Spleen (tissue), 11 donors: ENCODE measurements at regions not wholly inside any gene's neighbourhood (a gene's known extent, or its start where the extent isn't known, plus 50 kb on each side); places are given as distances from the start of the nearest gene placed in this dataset.

Experiments
- DNase-seq: peaks from one replicate; pipeline ENCODE4 v3.0.0-alpha.2; 2020
- H3K27ac ChIP-seq, 8 donors: fragments of 200-600 bp; sonication (generic) in 7 of 8; 1 replicate in 4 of 8; 2 replicates in 4 of 8; pipeline versions ENCODE4 v1.5.0 to v1.8.0; 2016 to 2021; ENCODE audit warnings: inconsistent platforms in 4 of 8, mild to moderate bottlenecking in 4 of 8, moderate library complexity in 1 of 8
- H3K27me3 ChIP-seq, 7 donors: fragments of 200-600 bp; sonication (generic) in 6 of 7; replicated peaks in 1 of 7; 1 replicate in 4 of 7; 2 replicates in 3 of 7; pipeline versions ENCODE4 v1.5.0 to v1.8.0; 2016 to 2021; ENCODE audit warnings: inconsistent platforms in 3 of 7, mild to moderate bottlenecking in 1 of 7
- H3K36me3 ChIP-seq, 6 donors: fragments of 200-600 bp; sonication (generic) in 5 of 6; 1 replicate in 4 of 6; 2 replicates in 2 of 6; pipeline versions ENCODE4 v1.5.0 to v1.8.0; 2016 to 2021; ENCODE audit warnings: inconsistent platforms in 2 of 6
- H3K4me1 ChIP-seq, 6 donors: fragments of 200-600 bp; sonication (generic) in 5 of 6; 1 replicate in 3 of 6; 2 replicates in 3 of 6; pipeline versions ENCODE4 v1.5.0 to v1.8.0; 2016 to 2021; ENCODE audit warnings: inconsistent platforms in 3 of 6
- H3K4me3 ChIP-seq, 8 donors: fragments of 200-600 bp; sonication (generic) in 7 of 8; 1 replicate in 4 of 8; 2 replicates in 4 of 8; pipeline versions ENCODE4 v1.5.0 to v1.8.0; 2016 to 2021; ENCODE audit warnings: inconsistent platforms in 4 of 8, mild to moderate bottlenecking in 4 of 8, moderate library complexity in 2 of 8
- H3K9me3 ChIP-seq, 8 donors: fragments of 200-600 bp; sonication (generic) in 7 of 8; 1 replicate in 4 of 8; 2 replicates in 4 of 8; pipeline versions ENCODE4 v1.5.0 to v1.8.0; 2016 to 2021; ENCODE audit warnings: inconsistent platforms in 4 of 8
- POLR2A ChIP-seq, 3 donors: fragments of 450-650 bp; IDR thresholded peaks; one replicate each; pipeline ENCODE4 v1.5.1; 2017; ENCODE audit warnings: antibody characterized with exemption in 3 of 3, mild to moderate bottlenecking in 1 of 3
- POLR2AphosphoS5 ChIP-seq, 3 donors: sonication (generic); formaldehyde crosslinking; IDR thresholded peaks; one replicate each; pipeline ENCODE4 v1.5.1; 2017; ENCODE audit warnings: antibody characterized with exemption in 3 of 3
- WGBS, 5 donors: extraction: QIAGEN DNeasy Blood & Tissue Kit in 3 of 5; methylation state at CpG; one replicate each; pipeline versions ENCODE4 v1.1.5 to v1.1.7; 2013 to 2018; 5-methylcytosine and 5-hydroxymethylcytosine counted together
- intact Hi-C: fragments of 100-400 bp; cut with DNase I; formaldehyde crosslinking; loops from one replicate; pipeline ENCODE4 v1.15.0; 2023; ENCODE audit warnings: low total_unique reads
- TF ChIP-seq, protein P1 (sequence below), 11 experiments: fragments of 200-600 bp in 7 of 11; fragments of 450-650 bp in 4 of 11; sonication (generic) in 4 of 11; IDR thresholded peaks in 8 of 11; conservative IDR thresholded peaks in 3 of 11; 1 replicate in 7 of 11; 2 replicates in 4 of 11; pipeline versions ENCODE4 v1.4.0 to v1.8.0; 2016 to 2021; ENCODE audit warnings: antibody characterized with exemption in 11 of 11, inconsistent platforms in 4 of 11, mild to moderate bottlenecking in 1 of 11
- donor health status: healthy with polysubstance abuse.
- donor health status: DM: no; HTN: no; CAD: no; lungs with moderate emphysema.
- donor health status: DM: no; HTN: no; CAD: no.
- donor health status: Bipolar disorder and iron deficiency.
- donor health status: healthy.
- donor health status: DM: no; HTN: no; CAD: no.
- donor health status: DM: yes; HTN: yes; CAD: no.

DNA sequence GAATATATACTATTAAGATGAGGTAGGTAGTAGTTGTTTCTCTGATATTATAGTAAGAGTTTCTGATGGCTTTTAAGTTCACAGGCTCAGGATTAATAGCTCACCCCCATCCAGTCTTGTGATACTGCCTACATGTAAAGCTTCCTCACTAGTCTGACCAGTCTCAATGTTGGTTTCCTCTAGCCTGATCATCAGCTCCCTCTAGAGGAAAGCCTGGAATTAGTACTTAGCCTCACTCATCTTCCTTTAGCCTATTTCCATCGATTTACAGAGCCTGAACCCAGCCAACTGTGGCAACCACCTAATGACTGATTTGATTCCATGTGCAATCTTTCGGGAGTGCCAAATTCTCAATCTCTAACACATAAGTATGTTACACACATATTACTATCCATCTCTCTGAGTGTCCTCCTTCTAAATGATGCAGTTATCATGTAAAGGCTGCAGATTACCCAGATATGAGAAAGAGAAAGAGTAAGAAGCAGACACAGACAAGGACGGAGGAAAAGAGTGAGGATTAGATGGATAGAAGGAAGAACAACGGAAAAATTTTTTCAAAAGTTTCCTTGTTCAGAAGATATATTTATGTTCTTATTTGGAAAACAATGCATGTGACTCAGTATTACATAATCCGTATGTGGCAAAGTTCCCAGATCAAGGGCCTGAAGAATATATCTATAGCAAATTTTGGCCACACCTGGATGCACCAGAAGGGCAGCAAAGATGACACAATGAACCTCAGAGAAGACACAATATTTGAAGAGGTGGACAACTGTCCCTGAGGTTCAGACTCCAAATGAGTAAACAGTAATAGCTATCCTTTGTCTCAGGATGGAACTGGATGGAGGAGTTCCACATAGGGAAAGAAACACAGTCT lies 333.7 kb downstream of the ELAVL2 start:
- H3K27me3 ChIP-seq = no peaks in the 10 kb centered on the region
- intact Hi-C loops = no loop called here

DNA sequence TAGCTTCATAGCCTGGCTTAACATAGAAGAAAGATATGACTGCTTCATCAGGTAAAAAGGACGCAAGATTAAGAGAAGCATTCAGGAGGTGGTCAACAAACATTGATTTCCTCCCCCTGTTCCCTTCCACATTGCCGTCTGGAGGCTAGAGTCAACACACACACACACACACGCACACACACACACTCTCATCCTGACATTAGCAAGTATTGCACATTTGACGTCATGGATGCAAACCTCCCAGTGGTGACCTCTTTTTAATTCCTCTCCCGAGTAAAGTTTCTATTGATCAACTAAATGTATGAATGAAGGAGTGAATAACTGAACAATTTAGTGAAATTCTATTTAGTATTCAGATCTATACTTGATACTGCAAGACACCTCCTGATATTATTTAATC lies 332.8 kb downstream of the ELAVL2 start:
- Histone ChIP-seq H3K4me1 (no peaks in the 10 kb centered on the region), H3K4me3 (no peak overlapping the region), H3K9me3 (no peaks in the 10 kb centered on the region), H3K27ac (no peak overlapping the region), H3K36me3 (no peaks in the 10 kb centered on the region), H3K27me3 (no peaks in the 10 kb centered on the region)
- DNase-seq = no peak
- intact Hi-C loops = no loop called here
- 58 to 71% (median 64%) methylated on average over 5 of the region's 5 CpGs for WGBS, 5 donors
- TF ChIP-seq POLR2A (IDR thresholded peaks at IDR 0.05) (no peak), POLR2AphosphoS5 (IDR thresholded peaks at IDR 0.05) (no peak)
- TF ChIP-seq, protein P1, sequence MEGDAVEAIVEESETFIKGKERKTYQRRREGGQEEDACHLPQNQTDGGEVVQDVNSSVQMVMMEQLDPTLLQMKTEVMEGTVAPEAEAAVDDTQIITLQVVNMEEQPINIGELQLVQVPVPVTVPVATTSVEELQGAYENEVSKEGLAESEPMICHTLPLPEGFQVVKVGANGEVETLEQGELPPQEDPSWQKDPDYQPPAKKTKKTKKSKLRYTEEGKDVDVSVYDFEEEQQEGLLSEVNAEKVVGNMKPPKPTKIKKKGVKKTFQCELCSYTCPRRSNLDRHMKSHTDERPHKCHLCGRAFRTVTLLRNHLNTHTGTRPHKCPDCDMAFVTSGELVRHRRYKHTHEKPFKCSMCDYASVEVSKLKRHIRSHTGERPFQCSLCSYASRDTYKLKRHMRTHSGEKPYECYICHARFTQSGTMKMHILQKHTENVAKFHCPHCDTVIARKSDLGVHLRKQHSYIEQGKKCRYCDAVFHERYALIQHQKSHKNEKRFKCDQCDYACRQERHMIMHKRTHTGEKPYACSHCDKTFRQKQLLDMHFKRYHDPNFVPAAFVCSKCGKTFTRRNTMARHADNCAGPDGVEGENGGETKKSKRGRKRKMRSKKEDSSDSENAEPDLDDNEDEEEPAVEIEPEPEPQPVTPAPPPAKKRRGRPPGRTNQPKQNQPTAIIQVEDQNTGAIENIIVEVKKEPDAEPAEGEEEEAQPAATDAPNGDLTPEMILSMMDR (IDR thresholded peaks at IDR 0.05 in 8 of 11, conservative IDR thresholded peaks at IDR 0.05 in 3 of 11) = no peak

More for the DNA sequence above, 333.7 kb downstream of the ELAVL2 start:
- TF ChIP-seq, protein P1 (IDR thresholded peaks at IDR 0.05 in 8 of 11, conservative IDR thresholded peaks at IDR 0.05 in 3 of 11) = peak in 2 of 11 experiments; percentile 9 to 24
- TF ChIP-seq POLR2A (IDR thresholded peaks at IDR 0.05) = no peak
- Histone ChIP-seq H3K4me1 (no peaks in the 10 kb centered on the region), H3K9me3 (no peaks in the 10 kb centered on the region), H3K4me3 (no peak overlapping the region), H3K27ac (no peak overlapping the region), H3K36me3 (no peaks in the 10 kb centered on the region)
- 53 to 57% (median 54%) methylated on average over 5 of the region's 5 CpGs for WGBS, 5 donors
- no peak for DNase-seq

DNA sequence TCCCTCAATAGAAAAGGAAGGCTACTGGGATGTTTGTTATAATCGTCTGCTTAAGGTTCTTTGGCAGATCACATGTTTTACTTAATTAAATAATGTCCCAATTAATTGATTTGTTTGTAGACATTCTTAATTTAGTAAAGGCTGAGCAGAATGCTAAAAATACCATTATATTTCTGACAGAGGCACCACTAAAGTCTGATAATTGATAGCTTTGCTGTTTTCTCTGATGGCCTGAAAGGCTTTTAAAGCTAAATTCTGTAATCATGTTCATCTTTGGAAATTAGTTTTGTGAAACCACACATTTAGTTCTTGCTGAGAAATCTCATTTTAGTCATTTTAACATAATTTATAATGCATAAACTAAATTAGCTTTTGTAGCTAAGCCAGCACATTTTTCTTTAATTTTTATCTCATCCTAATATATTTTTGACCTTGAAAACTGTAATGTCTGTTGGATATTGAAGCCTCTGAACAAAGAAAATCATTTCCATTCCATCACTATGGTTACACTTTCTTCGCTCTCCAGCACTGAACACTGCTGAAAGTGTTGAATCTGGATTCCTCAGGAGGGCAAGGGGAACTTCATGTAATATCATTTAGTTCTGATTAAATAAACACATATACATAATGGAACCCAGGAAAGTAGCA lies 329.4 kb downstream of the ELAVL2 start:
- 69 to 86% (median 73%) methylated on average over 2 of the region's 2 CpGs for WGBS, 5 donors
- Histone ChIP-seq H3K4me1 (no peaks in the 10 kb centered on the region), H3K27ac (no peak overlapping the region), H3K27me3 (no peaks in the 10 kb centered on the region), H3K4me3 (no peak overlapping the region), H3K36me3 (no peaks in the 10 kb centered on the region), H3K9me3 (peaks cover 0 to 10% (median 0%) of the 10 kb centered on the region in 8 donors)
- TF ChIP-seq, protein P1 (IDR thresholded peaks at IDR 0.05 in 8 of 11, conservative IDR thresholded peaks at IDR 0.05 in 3 of 11) = no peak
- TF ChIP-seq POLR2AphosphoS5 (IDR thresholded peaks at IDR 0.05) (no peak), POLR2A (IDR thresholded peaks at IDR 0.05) (no peak)
- no peak for DNase-seq
- intact Hi-C loops = no loop called here

DNA sequence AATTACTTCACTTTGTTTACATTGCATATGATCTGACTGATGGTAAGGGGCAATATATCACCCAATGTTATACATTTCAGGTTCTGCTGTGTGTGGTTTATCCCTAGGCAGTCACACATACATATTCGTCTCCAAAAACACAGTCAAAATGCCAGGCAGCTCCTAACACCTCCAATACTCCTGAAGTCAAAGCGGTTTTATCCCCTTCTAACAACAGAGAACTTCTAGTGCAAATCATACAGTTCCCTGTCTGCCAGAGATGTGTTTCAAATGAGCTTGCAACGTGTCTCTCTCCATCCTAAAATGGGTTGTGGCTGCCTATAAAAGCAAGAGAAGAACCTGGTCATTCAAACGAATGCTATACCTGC lies 328.9 kb downstream of the ELAVL2 start:
- intact Hi-C loops = no loop called here

More for the DNA sequence above, 328.9 kb downstream of the ELAVL2 start:
- H3K4me1 ChIP-seq = no peaks in the 10 kb centered on the region
- TF ChIP-seq, protein P1 (IDR thresholded peaks at IDR 0.05 in 8 of 11, conservative IDR thresholded peaks at IDR 0.05 in 3 of 11) = no peak
- TF ChIP-seq POLR2AphosphoS5 (IDR thresholded peaks at IDR 0.05) (no peak), POLR2A (IDR thresholded peaks at IDR 0.05) (no peak)
- no peaks in the 10 kb centered on the region for H3K27me3 ChIP-seq
- no peak overlapping the region for H3K27ac ChIP-seq
- H3K4me3 ChIP-seq = no peak overlapping the region
- H3K36me3 ChIP-seq = no peaks in the 10 kb centered on the region
- H3K9me3 ChIP-seq = peaks cover 0 to 10% (median 0%) of the 10 kb centered on the region in 8 donors
- WGBS, 5 donors = 60 to 81% (median 66%) methylated on average over 4 of the region's 4 CpGs
- DNase-seq = no peak
